Astrocyte of the cerebellum (primary cell): ENCODE measurements at regions not wholly inside any gene's neighbourhood (a gene's known extent, or its start where the extent isn't known, plus 50 kb on each side); places are given as distances from the start of the nearest gene placed in this dataset.

ENCODE experiments used
- DNase-seq: peaks from one replicate; pipeline ENCODE4 v3.0.0-alpha.2; 2011; ENCODE audit warnings: low read depth
- H3K4me3 ChIP-seq: 2 replicates; pipeline ENCODE4 v1.5.1; 2011; ENCODE audit warnings: mild to moderate bottlenecking, low read depth, low read length, moderate library complexity
- CTCF ChIP-seq: IDR thresholded peaks from 2 replicates; pipeline ENCODE4 v1.5.1; 2012; ENCODE audit warnings: low read length, low read depth, moderate library complexity, mild to moderate bottlenecking; ENCODE audit errors: missing control alignments
- in situ Hi-C: cut with HindIII; loops from 2 replicates; pipeline ENCODE4 v1.10.0; 2017; ENCODE audit warnings: low sequenced_read_pairs

- in situ Hi-C loops: no loop called here
- no peak for TF ChIP-seq CTCF
- DNase-seq: no peak
- H3K4me3 ChIP-seq: no peak overlapping the region
Observed at GRCh38 chr16:88323041-88323440, 59.7 kb upstream of the ZNF469 start.

- no peak overlapping the region for H3K4me3 ChIP-seq
- no peak for TF ChIP-seq CTCF
- DNase-seq: no peak
- in situ Hi-C loops: no loop called here
Observed at GRCh38 chr16:88323546-88324330, 59.0 kb upstream of the ZNF469 start.

GRCh38 chr16:88325087-88325750 is 57.5 kb upstream of the ZNF469 start:
- in situ Hi-C loops: no loop called here
- H3K4me3 ChIP-seq: no peak overlapping the region
- DNase-seq: no peak
- TF ChIP-seq CTCF: no peak

- in situ Hi-C loops: no loop called here
- no peak for DNase-seq
- H3K4me3 ChIP-seq: no peak overlapping the region
- TF ChIP-seq CTCF: no peak
Observed at GRCh38 chr16:88325976-88326375, 56.8 kb upstream of the ZNF469 start.

- in situ Hi-C loops: no loop called here
- no peak for TF ChIP-seq CTCF
- H3K4me3 ChIP-seq: no peak overlapping the region
- no peak for DNase-seq
Observed at GRCh38 chr16:88326611-88327485, 55.9 kb upstream of the ZNF469 start.

GRCh38 chr16:88327561-88328312 is 55.0 kb upstream of the ZNF469 start:
- no peak overlapping the region for H3K4me3 ChIP-seq
- DNase-seq: no peak
- in situ Hi-C loops: no loop called here
- TF ChIP-seq CTCF: no peak
